ENCODE measurements at regions not wholly inside any gene's neighbourhood (a gene's known extent, or its start where the extent isn't known, plus 50 kb on each side); places are given as distances from the start of the nearest gene placed in this dataset.

GRCh38 chr3:56974247-56974930, 86.1 kb upstream of the SPATA12 start:
- peaks cover 3% of the 10 kb centered on the region for H3K36me3 ChIP-seq (ENCODE audit: control insufficient read depth, insufficient read depth, low read length)
- no peaks in the 10 kb centered on the region for H3K27me3 ChIP-seq (ENCODE audit: control insufficient read depth, insufficient read depth, low read length)
- peak overlapping the region; percentile 55 for H3K27ac ChIP-seq (ENCODE audit: low read length)
- H3K4me3 ChIP-seq (ENCODE audit: low read length), result no peak overlapping the region
- no peak for DNase-seq
- H3K9me3 ChIP-seq (replicated peaks; ENCODE audit: control insufficient read depth, low read depth, low read length), result no peaks in the 10 kb centered on the region
- H3K4me1 ChIP-seq (ENCODE audit: control insufficient read depth, insufficient read depth, low read length), result peaks cover 16% of the 10 kb centered on the region
- WGBS (ENCODE audit: insufficient coverage), result 41% methylated on average over 4 of the region's 9 CpGs

- Histone ChIP-seq H3K4me1 (ENCODE audit: control insufficient read depth, insufficient read depth, low read length) (peaks cover 6% of the 10 kb centered on the region), H3K27ac (ENCODE audit: low read length) (no peak overlapping the region), H3K27me3 (ENCODE audit: control insufficient read depth, insufficient read depth, low read length) (no peaks in the 10 kb centered on the region), H3K4me3 (ENCODE audit: low read length) (no peak overlapping the region), H3K9me3 (replicated peaks; ENCODE audit: control insufficient read depth, low read depth, low read length) (no peaks in the 10 kb centered on the region), H3K36me3 (ENCODE audit: control insufficient read depth, insufficient read depth, low read length) (peaks cover 3% of the 10 kb centered on the region)
- WGBS (ENCODE audit: insufficient coverage), result 90% methylated on average over 2 of the region's 4 CpGs
- no peak for DNase-seq
Measured at GRCh38 chr3:56971816-56972215, 88.6 kb upstream of the SPATA12 start.

GRCh38 chr3:56971261-56971660, 89.2 kb upstream of the SPATA12 start:
- Histone ChIP-seq H3K4me1 (ENCODE audit: control insufficient read depth, insufficient read depth, low read length) (peaks cover 4% of the 10 kb centered on the region), H3K4me3 (ENCODE audit: low read length) (no peak overlapping the region), H3K9me3 (replicated peaks; ENCODE audit: control insufficient read depth, low read depth, low read length) (no peaks in the 10 kb centered on the region), H3K27ac (ENCODE audit: low read length) (no peak overlapping the region), H3K27me3 (ENCODE audit: control insufficient read depth, insufficient read depth, low read length) (no peaks in the 10 kb centered on the region), H3K36me3 (ENCODE audit: control insufficient read depth, insufficient read depth, low read length) (peaks cover 3% of the 10 kb centered on the region)
- 92% methylated on average over 3 of the region's 12 CpGs for WGBS (ENCODE audit: insufficient coverage)
- DNase-seq, result no peak

- WGBS (ENCODE audit: insufficient coverage), result 55% methylated on average over 6 of the region's 7 CpGs
- no peaks in the 10 kb centered on the region for H3K27me3 ChIP-seq (ENCODE audit: control insufficient read depth, insufficient read depth, low read length)
- no peak overlapping the region for H3K27ac ChIP-seq (ENCODE audit: low read length)
- peaks cover 2% of the 10 kb centered on the region for H3K9me3 ChIP-seq (replicated peaks; ENCODE audit: control insufficient read depth, low read depth, low read length)
- DNase-seq, result no peak
- H3K4me1 ChIP-seq (ENCODE audit: control insufficient read depth, insufficient read depth, low read length), result peaks cover 4% of the 10 kb centered on the region
- no peak overlapping the region for H3K4me3 ChIP-seq (ENCODE audit: low read length)
- peaks cover 3% of the 10 kb centered on the region for H3K36me3 ChIP-seq (ENCODE audit: control insufficient read depth, insufficient read depth, low read length)
Measured at GRCh38 chr3:56970461-56970879, 90.0 kb upstream of the SPATA12 start.

GRCh38 chr3:56969851-56970250, 90.6 kb upstream of the SPATA12 start:
- H3K9me3 ChIP-seq (replicated peaks; ENCODE audit: control insufficient read depth, low read depth, low read length), result peaks cover 2% of the 10 kb centered on the region
- no peak overlapping the region for H3K27ac ChIP-seq (ENCODE audit: low read length)
- no peaks in the 10 kb centered on the region for H3K27me3 ChIP-seq (ENCODE audit: control insufficient read depth, insufficient read depth, low read length)
- H3K4me1 ChIP-seq (ENCODE audit: control insufficient read depth, insufficient read depth, low read length), result peaks cover 3% of the 10 kb centered on the region
- DNase-seq, result no peak
- peaks cover 3% of the 10 kb centered on the region for H3K36me3 ChIP-seq (ENCODE audit: control insufficient read depth, insufficient read depth, low read length)
- WGBS (ENCODE audit: insufficient coverage), result no CpG with 5 or more reads among the region's 1 CpG
- no peak overlapping the region for H3K4me3 ChIP-seq (ENCODE audit: low read length)

GRCh38 chr3:56966509-56966908, 94.0 kb upstream of the SPATA12 start:
- Histone ChIP-seq H3K36me3 (ENCODE audit: control insufficient read depth, insufficient read depth, low read length) (no peaks in the 10 kb centered on the region), H3K27me3 (ENCODE audit: control insufficient read depth, insufficient read depth, low read length) (no peaks in the 10 kb centered on the region), H3K4me1 (ENCODE audit: control insufficient read depth, insufficient read depth, low read length) (no peaks in the 10 kb centered on the region), H3K4me3 (ENCODE audit: low read length) (no peak overlapping the region), H3K9me3 (replicated peaks; ENCODE audit: control insufficient read depth, low read depth, low read length) (peaks cover 2% of the 10 kb centered on the region), H3K27ac (ENCODE audit: low read length) (no peak overlapping the region)
- DNase-seq, result no peak

GRCh38 chr3:56966104-56966503, 94.4 kb upstream of the SPATA12 start:
- DNase-seq, result no peak
- Histone ChIP-seq H3K27ac (ENCODE audit: low read length) (no peak overlapping the region), H3K27me3 (ENCODE audit: control insufficient read depth, insufficient read depth, low read length) (no peaks in the 10 kb centered on the region), H3K4me3 (ENCODE audit: low read length) (no peak overlapping the region), H3K4me1 (ENCODE audit: control insufficient read depth, insufficient read depth, low read length) (no peaks in the 10 kb centered on the region), H3K9me3 (replicated peaks; ENCODE audit: control insufficient read depth, low read depth, low read length) (peaks cover 2% of the 10 kb centered on the region), H3K36me3 (ENCODE audit: control insufficient read depth, insufficient read depth, low read length) (no peaks in the 10 kb centered on the region)
- WGBS (ENCODE audit: insufficient coverage), result 100% methylated on average over 1 of the region's 1 CpG

- no peaks in the 10 kb centered on the region for H3K4me1 ChIP-seq (ENCODE audit: control insufficient read depth, insufficient read depth, low read length)
- no peak for DNase-seq
- no peak overlapping the region for H3K4me3 ChIP-seq (ENCODE audit: low read length)
- H3K27me3 ChIP-seq (ENCODE audit: control insufficient read depth, insufficient read depth, low read length), result no peaks in the 10 kb centered on the region
- no peak overlapping the region for H3K27ac ChIP-seq (ENCODE audit: low read length)
- no peaks in the 10 kb centered on the region for H3K36me3 ChIP-seq (ENCODE audit: control insufficient read depth, insufficient read depth, low read length)
- H3K9me3 ChIP-seq (replicated peaks; ENCODE audit: control insufficient read depth, low read depth, low read length), result peaks cover 2% of the 10 kb centered on the region
- no CpG with 5 or more reads among the region's 2 CpGs for WGBS (ENCODE audit: insufficient coverage)
Measured at GRCh38 chr3:56962922-56963321, 97.5 kb upstream of the SPATA12 start.

- H3K27me3 ChIP-seq (ENCODE audit: control insufficient read depth, insufficient read depth, low read length), result no peaks in the 10 kb centered on the region
- no peak overlapping the region for H3K4me3 ChIP-seq (ENCODE audit: low read length)
- H3K9me3 ChIP-seq (replicated peaks; ENCODE audit: control insufficient read depth, low read depth, low read length), result peaks cover 2% of the 10 kb centered on the region
- no peak for DNase-seq
- H3K36me3 ChIP-seq (ENCODE audit: control insufficient read depth, insufficient read depth, low read length), result peaks cover 3% of the 10 kb centered on the region
- H3K4me1 ChIP-seq (ENCODE audit: control insufficient read depth, insufficient read depth, low read length), result no peaks in the 10 kb centered on the region
- WGBS (ENCODE audit: insufficient coverage), result no CpG with 5 or more reads among the region's 3 CpGs
- H3K27ac ChIP-seq (ENCODE audit: low read length), result no peak overlapping the region
Measured at GRCh38 chr3:56962206-56962605, 98.3 kb upstream of the SPATA12 start.

GRCh38 chr3:56960234-56960917, 100.1 kb upstream of the SPATA12 start:
- 89% methylated on average over 1 of the region's 6 CpGs for WGBS (ENCODE audit: insufficient coverage)
- H3K4me3 ChIP-seq (ENCODE audit: low read length), result no peak overlapping the region
- no peaks in the 10 kb centered on the region for H3K9me3 ChIP-seq (replicated peaks; ENCODE audit: control insufficient read depth, low read depth, low read length)
- no peak for DNase-seq
- H3K36me3 ChIP-seq (ENCODE audit: control insufficient read depth, insufficient read depth, low read length), result peaks cover 3% of the 10 kb centered on the region
- H3K27ac ChIP-seq (ENCODE audit: low read length), result no peak overlapping the region
- no peaks in the 10 kb centered on the region for H3K4me1 ChIP-seq (ENCODE audit: control insufficient read depth, insufficient read depth, low read length)
- H3K27me3 ChIP-seq (ENCODE audit: control insufficient read depth, insufficient read depth, low read length), result no peaks in the 10 kb centered on the region
